H9 (cell line): ENCODE measurements at regions not wholly inside any gene's neighbourhood (a gene's known extent, or its start where the extent isn't known, plus 50 kb on each side); places are given as distances from the start of the nearest gene placed in this dataset.

Experiments used
- DNase-seq: peaks from one replicate; pipeline ENCODE4 v3.0.0-alpha.2; 2017
- H2AFZ ChIP-seq: one replicate; pipeline ENCODE4 v1.6.1; 2013; ENCODE audit warnings: mild to moderate bottlenecking, low read length, control low read depth, moderate library complexity
- H2AK5ac ChIP-seq: 2 replicates; pipeline ENCODE4 v1.6.1; 2013; ENCODE audit warnings: low read length, control low read depth, mixed read lengths; ENCODE audit not compliant: insufficient read length
- H2BK120ac ChIP-seq: one replicate; pipeline ENCODE4 v1.6.1; 2013; ENCODE audit warnings: low read depth, mild to moderate bottlenecking, low read length, control low read depth, inconsistent platforms; ENCODE audit not compliant: poor library complexity, severe bottlenecking
- H2BK12ac ChIP-seq: 2 replicates; pipeline ENCODE4 v1.6.1; 2013; ENCODE audit warnings: low read length, control low read depth, mixed read lengths, low read depth; ENCODE audit not compliant: insufficient read length
- H2BK15ac ChIP-seq: 2 replicates; pipeline ENCODE4 v1.6.1; 2013; ENCODE audit warnings: low read depth, low read length, control low read depth
- H2BK20ac ChIP-seq: one replicate; pipeline ENCODE4 v1.6.1; 2013; ENCODE audit warnings: low read depth, mild to moderate bottlenecking, low read length, control low read depth, inconsistent platforms; ENCODE audit not compliant: poor library complexity, severe bottlenecking
- H2BK5ac ChIP-seq: 2 replicates; pipeline ENCODE4 v1.6.1; 2013; ENCODE audit warnings: low read length, control low read depth, mixed read lengths; ENCODE audit not compliant: insufficient read length
- H3K14ac ChIP-seq: 2 replicates; pipeline ENCODE4 v1.6.1; 2013; ENCODE audit warnings: low read length, control low read depth; ENCODE audit not compliant: insufficient read depth
- H3K18ac ChIP-seq: 2 replicates; pipeline ENCODE4 v1.6.1; 2013; ENCODE audit warnings: low read depth, mild to moderate bottlenecking, mixed read lengths, low read length, control low read depth; ENCODE audit not compliant: insufficient read length
- H3K23ac ChIP-seq: 2 replicates; pipeline ENCODE4 v1.6.1; 2013; ENCODE audit warnings: low read length, control low read depth, mixed read lengths, low read depth; ENCODE audit not compliant: insufficient read length
- H3K23me2 ChIP-seq: 2 replicates; pipeline ENCODE4 v1.6.1; 2013; ENCODE audit warnings: low read depth, mild to moderate bottlenecking, mixed read lengths, low read length, control low read depth; ENCODE audit not compliant: insufficient read length, poor library complexity, severe bottlenecking
- H3K27ac ChIP-seq: 2 replicates; pipeline ENCODE4 v1.5.1; 2013; ENCODE audit warnings: low read length, control low read depth, mixed read lengths, low read depth; ENCODE audit not compliant: insufficient read length
- H3K27me3 ChIP-seq: 2 replicates; pipeline ENCODE4 v1.6.1; 2013; ENCODE audit warnings: low read length, control low read depth, inconsistent platforms; ENCODE audit not compliant: insufficient read depth
- H3K4ac ChIP-seq: 2 replicates; pipeline ENCODE4 v1.6.1; 2013; ENCODE audit warnings: low read depth, mild to moderate bottlenecking, control low read depth, inconsistent platforms, low read length, moderate library complexity
- H3K4me1 ChIP-seq: 2 replicates; pipeline ENCODE4 v1.6.1; 2013; ENCODE audit warnings: low read length, control low read depth, inconsistent platforms; ENCODE audit not compliant: insufficient read depth
- H3K4me2 ChIP-seq: 2 replicates; pipeline ENCODE4 v1.6.1; 2013; ENCODE audit warnings: low read length, control low read depth, mixed read lengths; ENCODE audit not compliant: insufficient read length, insufficient read depth
- H3K56ac ChIP-seq: 2 replicates; pipeline ENCODE4 v1.6.1; 2013; ENCODE audit warnings: low read depth, mild to moderate bottlenecking, mixed read lengths, low read length, control low read depth; ENCODE audit not compliant: insufficient read length
- H3K79me1 ChIP-seq: 2 replicates; pipeline ENCODE4 v1.6.1; 2013; ENCODE audit warnings: low read depth, mild to moderate bottlenecking, moderate library complexity, low read length, control low read depth, inconsistent platforms; ENCODE audit not compliant: insufficient read depth, poor library complexity, severe bottlenecking
- H3K79me2 ChIP-seq: 2 replicates; pipeline ENCODE4 v1.6.1; 2013; ENCODE audit warnings: low read length, control low read depth, inconsistent platforms; ENCODE audit not compliant: insufficient read depth
- H3K9ac ChIP-seq: 2 replicates; pipeline ENCODE4 v1.6.1; 2013; ENCODE audit warnings: low read length, control low read depth, mixed read lengths; ENCODE audit not compliant: insufficient read length; ENCODE audit errors: extremely low read depth
- H3K9me3 ChIP-seq: one replicate; pipeline ENCODE4 v1.6.1; 2013; ENCODE audit warnings: low read depth, low read length, inconsistent platforms; ENCODE audit not compliant: control insufficient read depth
- H3T11ph ChIP-seq: one replicate; pipeline ENCODE4 v1.6.1; 2013; ENCODE audit warnings: mild to moderate bottlenecking, low read length, control low read depth, inconsistent platforms
- H4K20me1 ChIP-seq: one replicate; pipeline ENCODE4 v1.6.1; 2013; ENCODE audit not compliant: control insufficient read depth, insufficient read length, insufficient read depth
- H4K5ac ChIP-seq: 2 replicates; pipeline ENCODE4 v1.6.1; 2013; ENCODE audit warnings: low read depth, mild to moderate bottlenecking, mixed read lengths, low read length, control low read depth; ENCODE audit not compliant: insufficient read length
- H4K8ac ChIP-seq: replicated peaks from 2 replicates; pipeline ENCODE4 v1.6.1; 2013; ENCODE audit warnings: low read length, control low read depth, mixed read lengths, low read depth; ENCODE audit not compliant: insufficient read length
- H4K91ac ChIP-seq: 2 replicates; pipeline ENCODE4 v1.6.1; 2013; ENCODE audit warnings: low read depth, mild to moderate bottlenecking, moderate library complexity, mixed read lengths, low read length, control low read depth; ENCODE audit not compliant: insufficient read length
- H3K27ac Mint-ChIP-seq, 3 experiments: 2 replicates in 2 of 3; 3 replicates in 1 of 3; pipeline ENCODE4 v1.8.0; 2020 to 2021; ENCODE audit warnings: mixed read lengths in 3 of 3, mild to moderate bottlenecking in 1 of 3, moderate library complexity in 1 of 3
- H3K27me3 Mint-ChIP-seq: 2 replicates; pipeline ENCODE4 v1.8.0; 2021; ENCODE audit warnings: low read depth, mild to moderate bottlenecking, moderate library complexity, mixed read lengths
- H3K36me3 Mint-ChIP-seq, 3 experiments: 2 replicates in 2 of 3; 3 replicates in 1 of 3; pipeline ENCODE4 v1.8.0; 2020 to 2021; ENCODE audit warnings: low read depth in 3 of 3, mixed read lengths in 3 of 3; ENCODE audit not compliant: insufficient read depth in 1 of 3
- H3K4me1 Mint-ChIP-seq, 2 experiments: 2 replicates each; pipeline ENCODE4 v1.8.0; 2020; ENCODE audit warnings: mixed read lengths in 2 of 2
- H3K4me3 Mint-ChIP-seq, 2 experiments: 2 replicates in 1 of 2; 3 replicates in 1 of 2; pipeline ENCODE4 v1.8.0; 2020 to 2021; ENCODE audit warnings: mild to moderate bottlenecking in 2 of 2, mixed read lengths in 2 of 2, moderate library complexity in 1 of 2
- H3K9me3 Mint-ChIP-seq, 2 experiments: 2 replicates in 1 of 2; 3 replicates in 1 of 2; pipeline ENCODE4 v1.8.0; 2020; ENCODE audit warnings: mild to moderate bottlenecking in 2 of 2, mixed read lengths in 2 of 2, moderate library complexity in 1 of 2
- WGBS: extraction: QIAGEN DNeasy Blood & Tissue Kit; methylation state at CpG from one replicate; pipeline ENCODE4 v1.1.7; 2013; ENCODE audit warnings: missing lambda C conversion rate, low lambda C conversion rate, mixed read lengths; ENCODE audit not compliant: insufficient read length; ENCODE audit errors: extremely low coverage; 5-methylcytosine and 5-hydroxymethylcytosine counted together
- TF ChIP-seq, protein P1 (sequence below): fragments of 200-600 bp; sonication (generic); conservative IDR thresholded peaks from 3 replicates; pipeline ENCODE4 v1.8.0; 2021; ENCODE audit warnings: antibody characterized with exemption, mild to moderate bottlenecking

DNA sequence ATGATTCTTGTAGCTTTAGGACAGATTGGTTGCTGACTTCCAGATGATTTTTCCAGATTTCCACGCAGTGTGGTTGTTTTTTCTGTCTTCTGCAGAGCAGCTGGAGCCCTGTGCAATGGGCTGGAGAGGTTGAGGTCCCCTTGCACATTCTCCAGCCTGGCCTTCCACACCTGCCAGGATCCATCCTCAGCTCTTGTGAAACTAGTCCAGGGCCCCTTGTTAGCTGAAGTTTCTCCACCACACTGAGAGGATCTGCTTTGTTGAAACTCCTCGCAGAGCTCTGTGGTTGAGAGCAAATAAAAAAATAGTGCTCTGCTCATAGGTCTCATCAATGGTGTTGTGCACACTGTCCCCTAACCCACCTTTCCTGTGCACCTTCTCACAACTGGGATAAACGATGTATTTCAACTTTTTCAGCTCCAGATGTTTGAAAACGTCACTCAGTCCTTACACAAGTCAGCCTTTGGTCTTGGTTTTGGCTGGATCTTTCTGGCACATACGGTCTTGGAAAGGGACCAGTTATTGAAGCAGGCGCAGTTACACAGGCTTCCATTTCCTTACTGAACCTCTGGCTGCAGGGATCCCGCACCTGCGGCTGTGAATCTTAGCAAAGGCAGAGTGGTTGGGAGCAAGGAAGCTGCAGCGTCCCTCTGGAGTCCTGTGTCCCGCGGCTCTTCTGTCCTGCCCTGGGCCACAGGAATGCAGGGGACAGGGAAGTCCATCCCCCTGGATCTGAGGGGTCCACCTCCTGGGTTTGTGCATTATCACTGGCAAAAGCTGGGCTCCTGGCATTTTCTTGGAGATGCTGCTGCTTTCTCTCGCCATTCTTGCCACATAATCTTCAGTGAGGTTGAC lies 272.0 kb upstream of the DSEL start:
- TF ChIP-seq, protein P1, sequence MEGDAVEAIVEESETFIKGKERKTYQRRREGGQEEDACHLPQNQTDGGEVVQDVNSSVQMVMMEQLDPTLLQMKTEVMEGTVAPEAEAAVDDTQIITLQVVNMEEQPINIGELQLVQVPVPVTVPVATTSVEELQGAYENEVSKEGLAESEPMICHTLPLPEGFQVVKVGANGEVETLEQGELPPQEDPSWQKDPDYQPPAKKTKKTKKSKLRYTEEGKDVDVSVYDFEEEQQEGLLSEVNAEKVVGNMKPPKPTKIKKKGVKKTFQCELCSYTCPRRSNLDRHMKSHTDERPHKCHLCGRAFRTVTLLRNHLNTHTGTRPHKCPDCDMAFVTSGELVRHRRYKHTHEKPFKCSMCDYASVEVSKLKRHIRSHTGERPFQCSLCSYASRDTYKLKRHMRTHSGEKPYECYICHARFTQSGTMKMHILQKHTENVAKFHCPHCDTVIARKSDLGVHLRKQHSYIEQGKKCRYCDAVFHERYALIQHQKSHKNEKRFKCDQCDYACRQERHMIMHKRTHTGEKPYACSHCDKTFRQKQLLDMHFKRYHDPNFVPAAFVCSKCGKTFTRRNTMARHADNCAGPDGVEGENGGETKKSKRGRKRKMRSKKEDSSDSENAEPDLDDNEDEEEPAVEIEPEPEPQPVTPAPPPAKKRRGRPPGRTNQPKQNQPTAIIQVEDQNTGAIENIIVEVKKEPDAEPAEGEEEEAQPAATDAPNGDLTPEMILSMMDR = no peak
- DNase-seq = no peak

More for the DNA sequence above, 272.0 kb upstream of the DSEL start:
- H4K8ac ChIP-seq = no peak overlapping the region
- H4K5ac ChIP-seq = no peak overlapping the region
- H3K9me3 ChIP-seq = no peaks in the 10 kb centered on the region
- H3K4me1 Mint-ChIP-seq = no peaks in the 10 kb centered on the region
- H2BK20ac ChIP-seq = no peak overlapping the region
- H3K27me3 ChIP-seq = no peaks in the 10 kb centered on the region
- no peaks in the 10 kb centered on the region for H4K20me1 ChIP-seq
- no peak overlapping the region for H2BK5ac ChIP-seq
- H2AK5ac ChIP-seq = no peak overlapping the region
- no peak overlapping the region for H3K27ac ChIP-seq
- no peaks in the 10 kb centered on the region for H3K9me3 Mint-ChIP-seq
- no peak overlapping the region for H3K4me2 ChIP-seq
- H3K14ac ChIP-seq = no peak overlapping the region
- no peaks in the 10 kb centered on the region for H3K79me2 ChIP-seq
- H3K27me3 Mint-ChIP-seq = no peaks in the 10 kb centered on the region
- no peak overlapping the region for H3K23ac ChIP-seq
- no peaks in the 10 kb centered on the region for H3K79me1 ChIP-seq
- H3K4ac ChIP-seq = no peak overlapping the region
- no peak overlapping the region for H2BK120ac ChIP-seq
- no peak overlapping the region for H2AFZ ChIP-seq
- H3K9ac ChIP-seq = no peak overlapping the region
- H3K4me3 Mint-ChIP-seq = no peak overlapping the region
- H2BK12ac ChIP-seq = no peak overlapping the region
- no peak overlapping the region for H3T11ph ChIP-seq
- no peak overlapping the region for H4K91ac ChIP-seq
- no peaks in the 10 kb centered on the region for H3K36me3 Mint-ChIP-seq
- H3K18ac ChIP-seq = no peak overlapping the region
- WGBS = no CpG with 5 or more reads among the region's 12 CpGs
- no peaks in the 10 kb centered on the region for H3K4me1 ChIP-seq
- H3K56ac ChIP-seq = no peak overlapping the region
- no peak overlapping the region for H3K27ac Mint-ChIP-seq
- H3K23me2 ChIP-seq = no peaks in the 10 kb centered on the region
- H2BK15ac ChIP-seq = no peak overlapping the region
